HepG2 (cell line): ENCODE measurements at regions not wholly inside any gene's neighbourhood (a gene's known extent, or its start where the extent isn't known, plus 50 kb on each side); places are given as distances from the start of the nearest gene placed in this dataset.

ENCODE experiments used
- ATAC-seq: fragments of 200-7000 bp; cut with Tn5 transposase; 3 replicates; pipeline ENCODE4 v1.9.1; 2020; ENCODE audit warnings: mild to moderate bottlenecking, moderate library complexity
- BruUV-seq: library from RNA; stranded (reverse); fragments of 400-500 nt; replicated peaks from 2 replicates; lab custom pipeline; 2021; lab: Mats Ljungman, UMichigan
- CTCF ChIA-PET: fragments of 300-600 bp; formaldehyde crosslinking; extraction: SDS; loops from one replicate; lab custom pipeline; 2021; ENCODE audit warnings: low total read pairs, inconsistent platforms, low intra/inter-chr PET ratio; lab: Yijun Ruan, JAX
- POLR2A ChIA-PET: fragments of 350-600 bp; sonication (Branson Sonifier 250); formaldehyde crosslinking; loops from one replicate; lab custom pipeline; 2020; ENCODE audit warnings: antibody characterized with exemption, inconsistent platforms; lab: Yijun Ruan, JAX
- DNase-seq: peaks from one replicate; pipeline ENCODE4 v3.0.0-alpha.2; 2015; ENCODE audit warnings: low spot score
- FAIRE-seq: peaks from 3 replicates; lab custom pipeline; 2011; peaks lifted over from hg19 to GRCh38; lab: Jason Lieb, UNC
- H2AFZ ChIP-seq: one replicate; pipeline ENCODE4 v1.6.1; 2011; ENCODE audit warnings: low read length, inconsistent platforms
- H3K27ac ChIP-seq: fragments of 300-600 bp; 3 replicates; pipeline ENCODE4 v1.8.0; 2011; ENCODE audit warnings: mixed run types, mild to moderate bottlenecking, mixed read lengths, low read length, inconsistent platforms; ENCODE audit not compliant: insufficient read depth; ENCODE audit errors: extremely low read length
- H3K27me3 ChIP-seq, 2 experiments: fragments of 200-600 bp in 1 of 2; 2 replicates in 1 of 2; 3 replicates in 1 of 2; pipeline versions ENCODE4 v1.6.0 to v1.8.0; 2011; ENCODE audit warnings: low read length in 2 of 2, mild to moderate bottlenecking in 2 of 2, moderate library complexity in 2 of 2, inconsistent platforms in 1 of 2; ENCODE audit not compliant: insufficient read depth in 2 of 2, control insufficient read depth in 1 of 2
- H3K36me3 ChIP-seq, 2 experiments: fragments of 200-600 bp in 1 of 2; replicated peaks in 1 of 2; 2 replicates in 1 of 2; 3 replicates in 1 of 2; pipeline versions ENCODE4 v1.5.1 to v1.8.0; 2011; ENCODE audit warnings: low read length in 2 of 2, inconsistent platforms in 1 of 2; ENCODE audit not compliant: insufficient read depth in 2 of 2, control insufficient read depth in 1 of 2
- H3K4me1 ChIP-seq: 2 replicates; pipeline ENCODE4 v1.5.1; 2012; ENCODE audit warnings: low read length, inconsistent platforms; ENCODE audit not compliant: insufficient read depth
- H3K4me2 ChIP-seq: 2 replicates; pipeline ENCODE4 v1.6.0; 2011; ENCODE audit warnings: low read depth, low read length, inconsistent platforms
- H3K4me3 ChIP-seq, 3 experiments: fragments of 200-600 bp in 1 of 3; sonication (generic), shearing (Covaris generic) in 1 of 3; replicated peaks in 1 of 3; 2 replicates each; pipeline ENCODE4 v1.5.1; 2011 to 2016; ENCODE audit warnings: low read length in 3 of 3, inconsistent platforms in 2 of 3, low read depth in 2 of 3, mild to moderate bottlenecking in 2 of 3, control low read depth in 1 of 3, mixed read lengths in 1 of 3; ENCODE audit not compliant: insufficient read depth in 1 of 3
- H3K79me2 ChIP-seq: one replicate; pipeline ENCODE4 v1.6.1; 2011; ENCODE audit warnings: low read length, inconsistent platforms; ENCODE audit not compliant: insufficient read depth
- H3K9ac ChIP-seq: 2 replicates; pipeline ENCODE4 v1.6.0; 2011; ENCODE audit warnings: mild to moderate bottlenecking, low read depth, low read length, inconsistent platforms; ENCODE audit not compliant: insufficient read depth
- H3K9me3 ChIP-seq: 2 replicates; pipeline ENCODE4 v1.5.1; 2012; ENCODE audit warnings: mild to moderate bottlenecking, low read length
- H4K20me1 ChIP-seq: 2 replicates; pipeline ENCODE4 v1.6.0; 2011; ENCODE audit warnings: inconsistent platforms, mild to moderate bottlenecking, low read length, moderate library complexity; ENCODE audit not compliant: insufficient read depth
- SP2 ChIP-seq: sonication (generic); formaldehyde crosslinking; IDR thresholded peaks from 2 replicates; pipeline ENCODE4 v1.5.1; 2020; ENCODE audit warnings: mild to moderate bottlenecking, missing genetic modification reagents
- ZKSCAN1 ChIP-seq: fragments of 150-350 bp; IDR thresholded peaks from 2 replicates; pipeline ENCODE4 v1.6.1; 2014; ENCODE audit warnings: low read length
- in situ Hi-C: cut with HindIII; loops from 2 replicates; pipeline ENCODE4 v1.10.0; 2017; ENCODE audit warnings: low pct_unique_long_range_greater_than_20kb; ENCODE audit not compliant: extremely low pct_ligation_motif_present
- intact Hi-C: fragments of 100-400 bp; cut with micrococcal nuclease; formaldehyde crosslinking; loops from one replicate; pipeline ENCODE4 v1.10.0; 2022; ENCODE audit not compliant: unreplicated experiment
- TF ChIP-seq, protein P1 (sequence below): sonication (generic); formaldehyde crosslinking; IDR thresholded peaks from 2 replicates; pipeline ENCODE4 v1.5.1; 2020; ENCODE audit warnings: mild to moderate bottlenecking, missing genetic modification reagents, borderline replicate concordance
- TF ChIP-seq, protein P2 (sequence below): sonication (generic); formaldehyde crosslinking; IDR thresholded peaks from 2 replicates; pipeline ENCODE4 v1.4.0; 2020; ENCODE audit warnings: missing genetic modification reagents

DNA sequence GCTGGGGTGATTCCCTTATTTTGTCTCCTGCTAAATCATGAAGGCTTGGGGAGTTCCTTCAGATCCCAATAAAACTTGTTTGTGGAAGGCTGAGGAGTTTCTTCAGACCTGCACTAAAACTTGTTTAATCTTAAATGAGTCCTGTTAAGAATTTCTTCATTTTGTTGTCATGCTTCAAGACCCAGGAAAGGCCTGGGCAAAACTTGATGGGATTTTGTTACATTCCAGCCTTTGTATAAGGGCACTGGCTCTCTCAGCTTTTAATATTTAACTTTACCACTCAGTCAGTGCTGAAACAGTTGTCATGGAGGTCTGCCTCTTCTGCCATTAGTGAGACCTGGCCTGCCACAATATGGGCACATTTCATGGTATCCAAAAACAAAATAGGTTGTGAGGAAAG, 699.0 kb downstream of the ETS1 start:
- Histone ChIP-seq H3K4me2 (no peak overlapping the region), H3K27me3 (no peaks in the 10 kb centered on the region), H4K20me1 (no peaks in the 10 kb centered on the region), H3K9me3 (peaks cover 87% of the 10 kb centered on the region), H3K4me3 (no peak overlapping the region), H2AFZ (no peak overlapping the region), H3K36me3 (no peaks in the 10 kb centered on the region), H3K27ac (no peak overlapping the region), H3K9ac (no peak overlapping the region), H3K4me1 (no peaks in the 10 kb centered on the region), H3K79me2 (no peaks in the 10 kb centered on the region)
- ChIA-PET POLR2A (no interaction called here), CTCF (no interaction called here)
- intact Hi-C loops: no loop called here
- TF ChIP-seq ZKSCAN1 (no peak), SP2 (no peak)
- TF ChIP-seq, protein P1, sequence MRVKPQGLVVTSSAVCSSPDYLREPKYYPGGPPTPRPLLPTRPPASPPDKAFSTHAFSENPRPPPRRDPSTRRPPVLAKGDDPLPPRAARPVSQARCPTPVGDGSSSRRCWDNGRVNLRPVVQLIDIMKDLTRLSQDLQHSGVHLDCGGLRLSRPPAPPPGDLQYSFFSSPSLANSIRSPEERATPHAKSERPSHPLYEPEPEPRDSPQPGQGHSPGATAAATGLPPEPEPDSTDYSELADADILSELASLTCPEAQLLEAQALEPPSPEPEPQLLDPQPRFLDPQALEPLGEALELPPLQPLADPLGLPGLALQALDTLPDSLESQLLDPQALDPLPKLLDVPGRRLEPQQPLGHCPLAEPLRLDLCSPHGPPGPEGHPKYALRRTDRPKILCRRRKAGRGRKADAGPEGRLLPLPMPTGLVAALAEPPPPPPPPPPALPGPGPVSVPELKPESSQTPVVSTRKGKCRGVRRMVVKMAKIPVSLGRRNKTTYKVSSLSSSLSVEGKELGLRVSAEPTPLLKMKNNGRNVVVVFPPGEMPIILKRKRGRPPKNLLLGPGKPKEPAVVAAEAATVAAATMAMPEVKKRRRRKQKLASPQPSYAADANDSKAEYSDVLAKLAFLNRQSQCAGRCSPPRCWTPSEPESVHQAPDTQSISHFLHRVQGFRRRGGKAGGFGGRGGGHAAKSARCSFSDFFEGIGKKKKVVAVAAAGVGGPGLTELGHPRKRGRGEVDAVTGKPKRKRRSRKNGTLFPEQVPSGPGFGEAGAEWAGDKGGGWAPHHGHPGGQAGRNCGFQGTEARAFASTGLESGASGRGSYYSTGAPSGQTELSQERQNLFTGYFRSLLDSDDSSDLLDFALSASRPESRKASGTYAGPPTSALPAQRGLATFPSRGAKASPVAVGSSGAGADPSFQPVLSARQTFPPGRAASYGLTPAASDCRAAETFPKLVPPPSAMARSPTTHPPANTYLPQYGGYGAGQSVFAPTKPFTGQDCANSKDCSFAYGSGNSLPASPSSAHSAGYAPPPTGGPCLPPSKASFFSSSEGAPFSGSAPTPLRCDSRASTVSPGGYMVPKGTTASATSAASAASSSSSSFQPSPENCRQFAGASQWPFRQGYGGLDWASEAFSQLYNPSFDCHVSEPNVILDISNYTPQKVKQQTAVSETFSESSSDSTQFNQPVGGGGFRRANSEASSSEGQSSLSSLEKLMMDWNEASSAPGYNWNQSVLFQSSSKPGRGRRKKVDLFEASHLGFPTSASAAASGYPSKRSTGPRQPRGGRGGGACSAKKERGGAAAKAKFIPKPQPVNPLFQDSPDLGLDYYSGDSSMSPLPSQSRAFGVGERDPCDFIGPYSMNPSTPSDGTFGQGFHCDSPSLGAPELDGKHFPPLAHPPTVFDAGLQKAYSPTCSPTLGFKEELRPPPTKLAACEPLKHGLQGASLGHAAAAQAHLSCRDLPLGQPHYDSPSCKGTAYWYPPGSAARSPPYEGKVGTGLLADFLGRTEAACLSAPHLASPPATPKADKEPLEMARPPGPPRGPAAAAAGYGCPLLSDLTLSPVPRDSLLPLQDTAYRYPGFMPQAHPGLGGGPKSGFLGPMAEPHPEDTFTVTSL (CRISPR knock-in tag): no peak
- TF ChIP-seq, protein P2, sequence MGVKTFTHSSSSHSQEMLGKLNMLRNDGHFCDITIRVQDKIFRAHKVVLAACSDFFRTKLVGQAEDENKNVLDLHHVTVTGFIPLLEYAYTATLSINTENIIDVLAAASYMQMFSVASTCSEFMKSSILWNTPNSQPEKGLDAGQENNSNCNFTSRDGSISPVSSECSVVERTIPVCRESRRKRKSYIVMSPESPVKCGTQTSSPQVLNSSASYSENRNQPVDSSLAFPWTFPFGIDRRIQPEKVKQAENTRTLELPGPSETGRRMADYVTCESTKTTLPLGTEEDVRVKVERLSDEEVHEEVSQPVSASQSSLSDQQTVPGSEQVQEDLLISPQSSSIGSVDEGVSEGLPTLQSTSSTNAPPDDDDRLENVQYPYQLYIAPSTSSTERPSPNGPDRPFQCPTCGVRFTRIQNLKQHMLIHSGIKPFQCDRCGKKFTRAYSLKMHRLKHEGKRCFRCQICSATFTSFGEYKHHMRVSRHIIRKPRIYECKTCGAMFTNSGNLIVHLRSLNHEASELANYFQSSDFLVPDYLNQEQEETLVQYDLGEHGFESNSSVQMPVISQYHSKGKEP (CRISPR knock-in tag): no peak
- no peak for FAIRE-seq
- no peak for ATAC-seq
- DNase-seq: no peak
- no TSS peak for BruUV-seq
- in situ Hi-C loops: no loop called here
